ENCODE measurements at regions not wholly inside any gene's neighbourhood (a gene's known extent, or its start where the extent isn't known, plus 50 kb on each side); places are given as distances from the start of the nearest gene placed in this dataset.

GRCh38 chr9:134258828-134259546 is 67.3 kb upstream of the RXRA start:
- Histone ChIP-seq H3K9me2 (ENCODE audit: insufficient read depth, low read length) (no peaks in the 10 kb centered on the region), H3K4me1 (ENCODE audit: insufficient read depth, low read length, poor library complexity, severe bottlenecking) (no peaks in the 10 kb centered on the region), H3K4me2 (ENCODE audit: low read length) (no peak overlapping the region), H3K27ac (ENCODE audit: low read depth, low read length, poor library complexity, severe bottlenecking) (no peak overlapping the region), H4K20me1 (ENCODE audit: insufficient read depth, low read length) (no peaks in the 10 kb centered on the region), H2AFZ (ENCODE audit: low read length) (no peak overlapping the region), H3K4me3 (ENCODE audit: low read depth, low read length, poor library complexity, severe bottlenecking) (no peak overlapping the region), H3K36me3 (ENCODE audit: insufficient read depth, low read length) (no peaks in the 10 kb centered on the region), H3K79me2 (ENCODE audit: insufficient read depth, low read depth, low read length) (no peaks in the 10 kb centered on the region), H3K9me3 (ENCODE audit: low read length) (no peaks in the 10 kb centered on the region)
- no peak for DNase-seq (ENCODE audit: low spot score)
- TF ChIP-seq EZH2phosphoT487 (IDR thresholded peaks at IDR 0.05; ENCODE audit: borderline replicate concordance, low read depth, low read length) (no peak), CTCF (conservative IDR thresholded peaks at IDR 0.05; ENCODE audit: low read length) (no peak)
- intact Hi-C loops (cut with micrococcal nuclease; ENCODE audit: unreplicated experiment) = no loop called here
- ChIA-PET CTCF (ENCODE audit: unreplicated experiment) (no interaction called here), POLR2A (no interaction called here)
- BruUV-seq (replicated peaks) = no TSS peak

- TF ChIP-seq EZH2phosphoT487 (IDR thresholded peaks at IDR 0.05; ENCODE audit: borderline replicate concordance, low read depth, low read length) (no peak), CTCF (conservative IDR thresholded peaks at IDR 0.05; ENCODE audit: low read length) (no peak)
- intact Hi-C loops (cut with micrococcal nuclease; ENCODE audit: unreplicated experiment) = no loop called here
Measured at GRCh38 chr9:134259708-134260107, 66.5 kb upstream of the RXRA start.

GRCh38 chr9:134260801-134261200 is 65.5 kb upstream of the RXRA start:
- no TSS peak for BruUV-seq (replicated peaks)
- TF ChIP-seq CTCF (conservative IDR thresholded peaks at IDR 0.05; ENCODE audit: low read length) = no peak
- TF ChIP-seq EZH2phosphoT487 (IDR thresholded peaks at IDR 0.05; ENCODE audit: borderline replicate concordance, low read depth, low read length) = no peak
- POLR2A ChIA-PET = no interaction called here

More at GRCh38 chr9:134259708-134260107, 66.5 kb upstream of the RXRA start:
- no peaks in the 10 kb centered on the region for H4K20me1 ChIP-seq (ENCODE audit: insufficient read depth, low read length)
- DNase-seq (ENCODE audit: low spot score) = no peak
- no peak overlapping the region for H3K4me2 ChIP-seq (ENCODE audit: low read length)
- no peaks in the 10 kb centered on the region for H3K9me3 ChIP-seq (ENCODE audit: low read length)
- no peak overlapping the region for H3K4me3 ChIP-seq (ENCODE audit: low read depth, low read length, poor library complexity, severe bottlenecking)
- H3K27ac ChIP-seq (ENCODE audit: low read depth, low read length, poor library complexity, severe bottlenecking) = no peak overlapping the region
- CTCF ChIA-PET (ENCODE audit: unreplicated experiment) = no interaction called here
- no TSS peak for BruUV-seq (replicated peaks)
- no peaks in the 10 kb centered on the region for H3K4me1 ChIP-seq (ENCODE audit: insufficient read depth, low read length, poor library complexity, severe bottlenecking)
- H3K79me2 ChIP-seq (ENCODE audit: insufficient read depth, low read depth, low read length) = no peaks in the 10 kb centered on the region
- POLR2A ChIA-PET = no interaction called here
- no peaks in the 10 kb centered on the region for H3K9me2 ChIP-seq (ENCODE audit: insufficient read depth, low read length)
- H2AFZ ChIP-seq (ENCODE audit: low read length) = no peak overlapping the region
- H3K36me3 ChIP-seq (ENCODE audit: insufficient read depth, low read length) = no peaks in the 10 kb centered on the region

More at GRCh38 chr9:134260801-134261200, 65.5 kb upstream of the RXRA start:
- Histone ChIP-seq H3K36me3 (ENCODE audit: insufficient read depth, low read length) (no peaks in the 10 kb centered on the region), H3K4me2 (ENCODE audit: low read length) (no peak overlapping the region), H3K9me2 (ENCODE audit: insufficient read depth, low read length) (no peaks in the 10 kb centered on the region), H3K79me2 (ENCODE audit: insufficient read depth, low read depth, low read length) (no peaks in the 10 kb centered on the region), H4K20me1 (ENCODE audit: insufficient read depth, low read length) (no peaks in the 10 kb centered on the region), H3K9me3 (ENCODE audit: low read length) (no peaks in the 10 kb centered on the region), H2AFZ (ENCODE audit: low read length) (no peak overlapping the region), H3K4me1 (ENCODE audit: insufficient read depth, low read length, poor library complexity, severe bottlenecking) (no peaks in the 10 kb centered on the region), H3K4me3 (ENCODE audit: low read depth, low read length, poor library complexity, severe bottlenecking) (no peak overlapping the region), H3K27ac (ENCODE audit: low read depth, low read length, poor library complexity, severe bottlenecking) (no peak overlapping the region)
- CTCF ChIA-PET (ENCODE audit: unreplicated experiment) = no interaction called here
- no peak for DNase-seq (ENCODE audit: low spot score)
- intact Hi-C loops (cut with micrococcal nuclease; ENCODE audit: unreplicated experiment) = no loop called here

Data from OCI-LY7 (cell line).